GM19239 (cell line): ENCODE measurements at regions not wholly inside any gene's neighbourhood (a gene's known extent, or its start where the extent isn't known, plus 50 kb on each side); places are given as distances from the start of the nearest gene placed in this dataset.

Experiments used
- DNase-seq: peaks from one replicate; pipeline ENCODE4 v3.0.0; 2011; ENCODE audit warnings: low spot score; ENCODE audit not compliant: insufficient read length
- FAIRE-seq: peaks from 2 replicates; lab custom pipeline; 2011; peaks lifted over from hg19 to GRCh38; lab: Jason Lieb, UNC

- no peak for DNase-seq
- no peak for FAIRE-seq
Observed at GRCh38 chr10:52940921-52941320, 168.3 kb upstream of the MBL2 start.

GRCh38 chr10:52939894-52940293, 167.3 kb upstream of the MBL2 start:
- DNase-seq = no peak
- FAIRE-seq = no peak

- DNase-seq = no peak
- FAIRE-seq = no peak
Observed at GRCh38 chr10:52933748-52934147, 161.2 kb upstream of the MBL2 start.

GRCh38 chr10:52927678-52928077, 155.1 kb upstream of the MBL2 start:
- no peak for FAIRE-seq
- DNase-seq = no peak

- no peak for FAIRE-seq
- DNase-seq = no peak
Observed at GRCh38 chr10:52923520-52923919, 150.9 kb upstream of the MBL2 start.

GRCh38 chr10:52918714-52919305, 146.2 kb upstream of the MBL2 start:
- no peak for DNase-seq
- FAIRE-seq = no peak

GRCh38 chr10:52915391-52915790, 142.8 kb upstream of the MBL2 start:
- DNase-seq (no peak), FAIRE-seq (no peak)

GRCh38 chr10:52911163-52911562, 138.6 kb upstream of the MBL2 start:
- DNase-seq (no peak), FAIRE-seq (no peak)

- DNase-seq = no peak
- FAIRE-seq = no peak
Observed at GRCh38 chr10:52908478-52908877, 135.9 kb upstream of the MBL2 start.

GRCh38 chr10:52906046-52906445, 133.5 kb upstream of the MBL2 start:
- no peak for FAIRE-seq

GRCh38 chr10:52903397-52903938, 130.9 kb upstream of the MBL2 start:
- FAIRE-seq = no peak

More at GRCh38 chr10:52906046-52906445, 133.5 kb upstream of the MBL2 start:
- no peak for DNase-seq

GRCh38 chr10:52900593-52900992, 128.0 kb upstream of the MBL2 start:
- peak; percentile 5 for DNase-seq
- peak; percentile 77 for FAIRE-seq

More at GRCh38 chr10:52903397-52903938, 130.9 kb upstream of the MBL2 start:
- DNase-seq = no peak

- no peak for DNase-seq
- no peak for FAIRE-seq
Observed at GRCh38 chr10:52897162-52897561, 124.6 kb upstream of the MBL2 start.

GRCh38 chr10:52895059-52895458, 122.5 kb upstream of the MBL2 start:
- no peak for FAIRE-seq
- DNase-seq = no peak

GRCh38 chr10:52890281-52890680, 117.7 kb upstream of the MBL2 start:
- no peak for DNase-seq
- no peak for FAIRE-seq

GRCh38 chr10:52889611-52890010, 117.0 kb upstream of the MBL2 start:
- DNase-seq (no peak), FAIRE-seq (no peak)

GRCh38 chr10:52883996-52884871, 111.7 kb upstream of the MBL2 start:
- DNase-seq (peak; percentile 36), FAIRE-seq (peak; percentile 97)

GRCh38 chr10:52879091-52879807, 106.7 kb upstream of the MBL2 start:
- FAIRE-seq = no peak
- no peak for DNase-seq

- no peak for FAIRE-seq
Observed at GRCh38 chr10:52877451-52877850, 104.9 kb upstream of the MBL2 start.

GRCh38 chr10:52875336-52875735, 102.8 kb upstream of the MBL2 start:
- no peak for DNase-seq
- FAIRE-seq = no peak

More at GRCh38 chr10:52877451-52877850, 104.9 kb upstream of the MBL2 start:
- DNase-seq = no peak

- no peak for FAIRE-seq
Observed at GRCh38 chr10:52874581-52874980, 102.0 kb upstream of the MBL2 start.

More at GRCh38 chr10:52874581-52874980, 102.0 kb upstream of the MBL2 start:
- DNase-seq = no peak
